ENCODE measurements at regions not wholly inside any gene's neighbourhood (a gene's known extent, or its start where the extent isn't known, plus 50 kb on each side); places are given as distances from the start of the nearest gene placed in this dataset.

DNA sequence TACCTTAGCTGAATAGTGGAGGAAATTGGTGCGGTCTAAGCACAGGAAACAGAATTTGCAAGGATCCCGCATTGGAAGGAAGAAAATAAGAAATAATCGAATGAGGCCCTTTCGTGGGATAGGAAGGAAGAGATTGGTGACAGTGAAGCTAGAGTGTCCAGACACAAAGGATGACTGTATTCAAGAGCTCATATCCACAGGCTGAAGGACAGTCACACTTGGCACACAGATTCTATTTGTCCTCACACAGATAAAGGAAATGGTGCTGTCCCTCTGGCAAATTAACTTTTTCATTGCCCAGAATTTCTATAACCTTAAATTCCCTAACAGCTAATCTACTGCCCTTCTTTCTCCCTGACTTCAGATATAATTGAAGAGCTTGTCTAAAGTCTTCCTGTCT, 2188.9 kb upstream of the TENM3 start:
- Histone ChIP-seq H3K4me1 (ENCODE audit: insufficient read depth, low read length) (0 out of 2 replicates have a peak, but pooled peaks cover 2% of the 10 kb centered on the region), H3K9ac (ENCODE audit: low read depth, low read length) (no peak overlapping the region), H3K9me3 (ENCODE audit: insufficient read depth, low read length, severe bottlenecking) (no peaks in the 10 kb centered on the region), H4K20me1 (ENCODE audit: insufficient read depth, low read length) (no peaks in the 10 kb centered on the region), H3K4me2 (ENCODE audit: insufficient read depth, low read length) (no peak overlapping the region), H3K79me2 (ENCODE audit: insufficient read depth, low read length) (no peaks in the 10 kb centered on the region), H2AFZ (ENCODE audit: low read depth, low read length) (no peak overlapping the region), H3K27ac (ENCODE audit: low read length) (no peak overlapping the region), H3K4me3 (ENCODE audit: low read depth in 1 of 2, low read length in 2 of 2) (no peak overlapping the region), H3K27me3 (ENCODE audit: insufficient read depth, low read length, poor library complexity) (peaks cover 1% of the 10 kb centered on the region), H3K36me3 (ENCODE audit: insufficient read depth, low read length) (no peaks in the 10 kb centered on the region)
- DNase-seq (no peak), ATAC-seq (ENCODE audit: insufficient read depth, low read depth) (no peak)
- TF ChIP-seq, protein P1, sequence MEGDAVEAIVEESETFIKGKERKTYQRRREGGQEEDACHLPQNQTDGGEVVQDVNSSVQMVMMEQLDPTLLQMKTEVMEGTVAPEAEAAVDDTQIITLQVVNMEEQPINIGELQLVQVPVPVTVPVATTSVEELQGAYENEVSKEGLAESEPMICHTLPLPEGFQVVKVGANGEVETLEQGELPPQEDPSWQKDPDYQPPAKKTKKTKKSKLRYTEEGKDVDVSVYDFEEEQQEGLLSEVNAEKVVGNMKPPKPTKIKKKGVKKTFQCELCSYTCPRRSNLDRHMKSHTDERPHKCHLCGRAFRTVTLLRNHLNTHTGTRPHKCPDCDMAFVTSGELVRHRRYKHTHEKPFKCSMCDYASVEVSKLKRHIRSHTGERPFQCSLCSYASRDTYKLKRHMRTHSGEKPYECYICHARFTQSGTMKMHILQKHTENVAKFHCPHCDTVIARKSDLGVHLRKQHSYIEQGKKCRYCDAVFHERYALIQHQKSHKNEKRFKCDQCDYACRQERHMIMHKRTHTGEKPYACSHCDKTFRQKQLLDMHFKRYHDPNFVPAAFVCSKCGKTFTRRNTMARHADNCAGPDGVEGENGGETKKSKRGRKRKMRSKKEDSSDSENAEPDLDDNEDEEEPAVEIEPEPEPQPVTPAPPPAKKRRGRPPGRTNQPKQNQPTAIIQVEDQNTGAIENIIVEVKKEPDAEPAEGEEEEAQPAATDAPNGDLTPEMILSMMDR (IDR thresholded peaks at IDR 0.05; ENCODE audit: borderline replicate concordance, extremely low read depth, low read length, poor library complexity, severe bottlenecking), result no peak
- no peak for TF ChIP-seq EZH2 (IDR thresholded peaks at IDR 0.05; ENCODE audit: borderline replicate concordance, low read depth, low read length, severe bottlenecking)

DNA sequence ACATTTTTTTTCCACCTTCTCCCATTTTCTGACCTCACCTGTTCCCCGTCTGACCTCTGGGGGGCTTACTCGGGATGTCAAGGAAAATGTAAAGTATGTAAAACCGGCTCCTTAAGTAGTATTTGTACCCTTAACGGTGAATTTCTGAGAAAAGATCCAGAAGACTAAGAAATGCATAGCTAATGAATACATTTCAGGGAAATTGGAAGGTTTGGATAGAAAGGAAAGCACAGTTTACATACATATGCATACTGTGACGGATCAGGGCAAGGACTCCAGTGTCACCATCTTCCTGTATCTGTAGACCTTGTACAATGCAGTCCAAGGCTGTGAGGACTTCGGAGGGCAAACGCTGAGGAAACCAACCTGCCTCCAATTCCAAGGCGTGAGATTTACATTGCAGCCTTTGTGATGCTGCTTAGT, 2185.9 kb upstream of the TENM3 start:
- Histone ChIP-seq H3K4me2 (ENCODE audit: insufficient read depth, low read length) (no peak overlapping the region), H3K9me3 (ENCODE audit: insufficient read depth, low read length, severe bottlenecking) (no peaks in the 10 kb centered on the region), H4K20me1 (ENCODE audit: insufficient read depth, low read length) (no peaks in the 10 kb centered on the region), H3K79me2 (ENCODE audit: insufficient read depth, low read length) (no peaks in the 10 kb centered on the region), H3K4me3 (ENCODE audit: low read depth in 1 of 2, low read length in 2 of 2) (no peak overlapping the region), H3K4me1 (ENCODE audit: insufficient read depth, low read length) (0 out of 2 replicates have a peak, but pooled peaks cover 2% of the 10 kb centered on the region), H3K27ac (ENCODE audit: low read length) (no peak overlapping the region), H3K27me3 (ENCODE audit: insufficient read depth, low read length, poor library complexity) (peaks cover 8% of the 10 kb centered on the region), H3K36me3 (ENCODE audit: insufficient read depth, low read length) (no peaks in the 10 kb centered on the region), H3K9ac (ENCODE audit: low read depth, low read length) (no peak overlapping the region), H2AFZ (ENCODE audit: low read depth, low read length) (no peak overlapping the region)
- ATAC-seq (ENCODE audit: insufficient read depth, low read depth) (no peak), DNase-seq (no peak)
- TF ChIP-seq EZH2 (IDR thresholded peaks at IDR 0.05; ENCODE audit: borderline replicate concordance, low read depth, low read length, severe bottlenecking), result no peak
- TF ChIP-seq, protein P1 (IDR thresholded peaks at IDR 0.05; ENCODE audit: borderline replicate concordance, extremely low read depth, low read length, poor library complexity, severe bottlenecking), result no peak

DNA sequence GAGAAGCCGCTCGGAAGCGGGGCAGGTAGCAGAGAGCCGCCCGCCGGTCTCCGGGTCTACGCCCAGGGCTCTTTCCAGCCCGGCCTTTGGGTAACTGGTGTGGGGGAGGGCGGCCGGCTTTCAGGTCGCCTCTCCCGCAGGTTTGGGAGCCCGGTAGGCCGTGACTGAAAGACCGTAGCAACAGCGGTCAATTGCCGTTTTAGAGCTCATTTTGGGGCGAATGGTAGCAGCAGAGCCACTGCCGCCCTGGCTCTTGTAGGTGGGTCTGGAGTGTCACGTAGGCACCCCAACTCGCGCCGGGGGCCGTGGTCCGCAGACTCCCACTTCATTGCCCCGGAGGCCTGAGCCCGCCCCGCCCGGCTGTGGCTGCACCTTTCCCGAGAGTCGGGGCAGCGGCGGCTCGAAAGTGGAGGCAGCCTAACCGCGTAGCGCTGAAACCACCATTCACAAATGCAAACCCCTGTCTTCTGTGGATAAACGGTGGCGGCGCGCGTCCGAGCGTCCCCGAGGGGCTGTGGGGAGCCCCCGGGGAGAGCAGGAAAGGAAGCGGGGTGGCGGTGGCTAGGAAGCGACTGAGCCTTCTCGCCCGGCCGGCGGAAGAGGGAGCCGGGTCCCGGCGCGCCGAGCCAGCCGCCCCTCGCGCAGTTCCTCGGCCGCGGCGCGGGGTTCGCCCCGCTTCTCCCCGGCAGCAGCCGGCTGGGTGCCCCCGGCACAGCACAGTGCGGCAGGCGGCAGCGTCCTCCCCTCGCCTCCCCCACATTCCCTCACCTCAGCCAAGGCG, 2185.1 kb upstream of the TENM3 start:
- DNase-seq, result no peak
- TF ChIP-seq EZH2 (IDR thresholded peaks at IDR 0.05; ENCODE audit: borderline replicate concordance, low read depth, low read length, severe bottlenecking), result no peak
- TF ChIP-seq, protein P1 (IDR thresholded peaks at IDR 0.05; ENCODE audit: borderline replicate concordance, extremely low read depth, low read length, poor library complexity, severe bottlenecking), result no peak
- Histone ChIP-seq H3K36me3 (ENCODE audit: insufficient read depth, low read length) (no peaks in the 10 kb centered on the region), H3K4me3 (ENCODE audit: low read depth in 1 of 2, low read length in 2 of 2) (no peak overlapping the region), H3K4me2 (ENCODE audit: insufficient read depth, low read length) (no peak overlapping the region), H3K79me2 (ENCODE audit: insufficient read depth, low read length) (no peaks in the 10 kb centered on the region), H2AFZ (ENCODE audit: low read depth, low read length) (no peak overlapping the region), H3K27me3 (ENCODE audit: insufficient read depth, low read length, poor library complexity) (peaks cover 8% of the 10 kb centered on the region), H4K20me1 (ENCODE audit: insufficient read depth, low read length) (no peaks in the 10 kb centered on the region), H3K27ac (ENCODE audit: low read length) (no peak overlapping the region), H3K4me1 (ENCODE audit: insufficient read depth, low read length) (0 out of 2 replicates have a peak, but pooled peaks cover 2% of the 10 kb centered on the region), H3K9ac (ENCODE audit: low read depth, low read length) (no peak overlapping the region), H3K9me3 (ENCODE audit: insufficient read depth, low read length, severe bottlenecking) (no peaks in the 10 kb centered on the region)
- no peak for ATAC-seq (ENCODE audit: insufficient read depth, low read depth)
